ENCODE measurements at regions not wholly inside any gene's neighbourhood (a gene's known extent, or its start where the extent isn't known, plus 50 kb on each side); places are given as distances from the start of the nearest gene placed in this dataset.

DNA sequence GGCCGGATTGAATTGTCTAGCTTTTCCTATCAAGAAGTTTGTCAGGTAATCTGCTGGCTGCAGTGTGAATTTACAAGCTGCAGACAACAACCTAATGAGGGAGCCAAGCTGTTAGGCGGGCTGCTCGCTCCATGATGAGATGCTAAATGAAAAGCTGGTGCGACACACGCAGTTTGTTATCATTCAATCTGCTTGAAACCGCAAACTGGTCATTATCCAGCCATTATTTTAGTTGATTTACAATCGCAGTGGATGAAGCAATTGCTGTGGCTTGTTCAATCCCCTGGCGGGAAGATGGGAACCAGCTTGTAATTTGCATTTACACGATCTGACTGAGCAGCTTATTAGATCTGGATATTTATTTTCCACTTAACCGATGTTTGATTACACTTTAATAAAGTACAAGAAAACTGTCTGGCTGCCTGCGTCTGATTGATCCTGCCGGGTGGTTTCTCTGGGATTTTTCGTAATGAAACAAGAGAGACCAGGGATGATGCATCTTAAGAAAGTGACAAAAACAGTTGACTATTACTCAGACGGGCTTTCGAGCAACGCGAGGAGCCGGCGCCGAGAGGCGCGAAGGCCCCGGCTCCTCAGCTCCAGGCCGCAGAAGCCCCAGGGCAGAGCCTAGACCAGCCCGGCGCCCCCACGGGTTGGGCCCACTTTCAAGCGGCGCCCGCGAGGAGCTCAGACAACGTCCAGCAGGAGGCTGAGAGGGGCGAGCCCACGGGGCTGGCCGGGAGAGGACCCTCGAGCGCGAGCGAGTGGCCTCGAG is 118.0 kb upstream of the BARHL2 start:
- no peak for TF ChIP-seq CTCF (IDR thresholded peaks at IDR 0.05)
- TF ChIP-seq POLR2A (IDR thresholded peaks at IDR 0.05), result no peak
